HG03558 (cell line): ENCODE measurements at regions not wholly inside any gene's neighbourhood (a gene's known extent, or its start where the extent isn't known, plus 50 kb on each side); places are given as distances from the start of the nearest gene placed in this dataset.

Source experiments
- ATAC-seq: cut with Tn5 transposase; IDR thresholded peaks from one replicate; pipeline ENCODE4 v1.9.1; 2021; ENCODE audit warnings: moderate number of reproducible peaks; ENCODE audit not compliant: unreplicated experiment; ENCODE audit errors: extremely low read depth

GRCh38 chr2:2880938-2881337 is 496.7 kb downstream of the EIPR1 start:
- ATAC-seq, result no peak

- ATAC-seq, result peak; percentile 99
Observed at GRCh38 chr2:2879781-2880180, 497.8 kb downstream of the EIPR1 start.

GRCh38 chr2:2879071-2879470 is 498.5 kb downstream of the EIPR1 start:
- no peak for ATAC-seq

- no peak for ATAC-seq
Observed at GRCh38 chr2:2877427-2877826, 500.2 kb downstream of the EIPR1 start.

- no peak for ATAC-seq
Observed at GRCh38 chr2:2876331-2877221, 501.0 kb downstream of the EIPR1 start.

GRCh38 chr2:2875831-2876230 is 501.8 kb downstream of the EIPR1 start:
- no peak for ATAC-seq

- no peak for ATAC-seq
Observed at GRCh38 chr2:2875296-2875695, 502.3 kb downstream of the EIPR1 start.

GRCh38 chr2:2874805-2875204 is 502.8 kb downstream of the EIPR1 start:
- no peak for ATAC-seq

GRCh38 chr2:2874341-2874740 is 503.3 kb downstream of the EIPR1 start:
- ATAC-seq, result no peak

- ATAC-seq, result no peak
Observed at GRCh38 chr2:2873450-2873811, 504.2 kb downstream of the EIPR1 start.

GRCh38 chr2:2872713-2873449 is 504.7 kb downstream of the EIPR1 start:
- no peak for ATAC-seq

GRCh38 chr2:2872309-2872617 is 505.4 kb downstream of the EIPR1 start:
- ATAC-seq, result no peak

DNA sequence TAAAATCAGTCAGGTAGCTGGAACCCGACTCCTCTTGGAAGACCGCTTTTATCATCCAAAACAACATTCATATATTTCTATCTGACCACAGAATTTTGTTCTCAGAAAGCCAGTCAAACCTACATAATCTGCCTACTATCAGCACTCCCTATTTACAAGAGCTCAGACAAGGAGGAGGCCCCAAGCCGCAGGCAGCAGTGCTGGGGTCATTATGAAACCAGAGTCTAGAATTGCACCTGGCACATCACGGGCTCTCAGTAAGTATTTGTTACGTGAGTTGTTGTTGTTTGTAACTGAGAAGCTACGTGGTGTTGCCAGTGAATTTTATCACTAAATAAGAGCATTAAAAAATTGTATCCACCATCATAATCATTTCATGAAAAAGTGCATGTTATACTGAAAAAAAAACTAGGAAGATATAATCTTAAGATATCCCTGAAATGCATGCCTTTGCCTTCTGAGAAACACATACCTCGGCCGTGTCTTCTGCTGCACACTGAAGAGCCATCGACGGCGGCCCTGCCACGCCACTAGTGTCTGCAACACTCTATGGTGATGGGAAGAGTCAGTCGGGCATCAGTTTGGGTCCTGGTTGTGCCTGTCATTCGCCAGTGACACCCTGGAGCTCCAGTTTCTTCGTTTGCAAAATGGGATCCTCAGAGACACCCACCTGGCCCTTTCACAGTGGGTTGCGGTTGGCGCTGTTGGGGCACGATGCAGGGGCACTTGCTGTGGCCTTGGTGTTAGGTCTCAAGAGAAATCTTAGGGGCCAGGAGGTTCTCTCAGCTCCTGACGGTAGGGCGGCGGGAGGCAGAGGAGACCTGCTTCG is 505.9 kb downstream of the EIPR1 start:
- no peak for ATAC-seq

GRCh38 chr2:2870106-2870505 is 507.5 kb downstream of the EIPR1 start:
- no peak for ATAC-seq

DNA sequence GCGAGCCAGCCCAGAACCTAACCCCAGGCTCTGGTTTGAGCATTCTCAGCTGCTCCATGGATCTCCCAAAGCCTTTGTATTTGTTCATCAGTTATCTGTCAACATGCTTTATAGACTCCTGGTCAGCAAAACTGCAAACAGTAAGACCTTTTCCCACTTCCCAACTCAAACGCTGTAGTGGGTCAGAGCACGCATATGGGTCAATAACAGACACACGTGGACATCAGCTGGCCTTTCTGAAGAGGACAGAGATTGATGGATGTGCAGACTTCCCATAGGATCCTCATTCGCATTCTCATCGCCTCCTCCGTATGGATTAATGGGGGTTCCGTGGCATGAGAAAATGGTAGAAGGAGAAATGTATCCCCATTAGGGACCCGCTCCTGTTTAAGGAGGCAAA is 508.1 kb downstream of the EIPR1 start:
- no peak for ATAC-seq

- no peak for ATAC-seq
Observed at GRCh38 chr2:2868085-2868484, 509.5 kb downstream of the EIPR1 start.

DNA sequence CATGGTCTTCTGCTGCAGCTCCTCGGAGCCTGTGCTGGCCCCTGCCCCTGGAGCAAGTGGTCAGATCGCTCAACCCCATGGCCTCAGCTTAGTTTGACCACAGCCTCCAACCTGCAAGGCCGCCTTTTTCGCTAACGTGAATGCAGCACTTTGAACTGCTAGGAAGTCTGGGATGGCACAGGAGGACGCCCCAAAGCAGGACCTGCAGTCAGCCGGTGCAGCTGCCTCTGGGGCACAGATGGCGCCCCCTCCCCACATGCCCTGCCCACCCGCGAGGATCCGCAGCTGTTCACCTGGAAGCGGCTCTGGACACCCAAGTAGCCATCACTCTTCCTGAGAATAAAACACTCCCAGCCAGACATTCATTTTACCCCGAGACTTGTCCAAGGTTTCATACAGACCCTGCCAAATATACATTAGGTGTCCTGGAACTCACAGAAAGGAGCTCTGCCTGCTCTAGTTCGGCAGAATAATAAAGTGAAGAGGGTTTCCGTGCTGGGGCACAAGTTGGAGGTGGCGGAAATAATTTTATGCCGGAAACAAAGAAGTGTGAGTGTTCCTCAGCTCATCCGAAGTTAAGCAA is 510.1 kb downstream of the EIPR1 start:
- ATAC-seq, result no peak

- no peak for ATAC-seq
Observed at GRCh38 chr2:2866459-2866858, 511.2 kb downstream of the EIPR1 start.

DNA sequence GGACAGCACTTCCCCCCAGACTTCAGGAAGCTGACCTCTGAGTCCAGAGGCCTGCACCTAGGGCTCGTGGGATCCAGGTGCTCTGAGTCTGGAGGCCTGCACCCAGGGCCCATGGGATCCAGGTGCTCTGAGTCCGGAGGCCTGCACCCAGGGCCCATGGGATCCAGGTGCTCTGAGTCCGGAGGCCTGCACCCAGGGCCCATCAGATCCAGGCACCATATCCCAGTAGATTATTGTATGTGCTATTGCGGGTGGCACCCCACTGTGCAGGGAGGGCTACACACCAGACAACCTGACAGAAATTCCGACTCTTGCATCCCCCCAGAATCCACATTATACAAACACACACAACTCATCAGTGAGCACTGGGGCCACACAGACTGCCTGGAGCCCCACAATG is 515.2 kb downstream of the EIPR1 start:
- ATAC-seq, result no peak

- ATAC-seq, result no peak
Observed at GRCh38 chr2:2861666-2862240, 515.9 kb downstream of the EIPR1 start.
